ENCODE measurements at regions not wholly inside any gene's neighbourhood (a gene's known extent, or its start where the extent isn't known, plus 50 kb on each side); places are given as distances from the start of the nearest gene placed in this dataset.

DNA sequence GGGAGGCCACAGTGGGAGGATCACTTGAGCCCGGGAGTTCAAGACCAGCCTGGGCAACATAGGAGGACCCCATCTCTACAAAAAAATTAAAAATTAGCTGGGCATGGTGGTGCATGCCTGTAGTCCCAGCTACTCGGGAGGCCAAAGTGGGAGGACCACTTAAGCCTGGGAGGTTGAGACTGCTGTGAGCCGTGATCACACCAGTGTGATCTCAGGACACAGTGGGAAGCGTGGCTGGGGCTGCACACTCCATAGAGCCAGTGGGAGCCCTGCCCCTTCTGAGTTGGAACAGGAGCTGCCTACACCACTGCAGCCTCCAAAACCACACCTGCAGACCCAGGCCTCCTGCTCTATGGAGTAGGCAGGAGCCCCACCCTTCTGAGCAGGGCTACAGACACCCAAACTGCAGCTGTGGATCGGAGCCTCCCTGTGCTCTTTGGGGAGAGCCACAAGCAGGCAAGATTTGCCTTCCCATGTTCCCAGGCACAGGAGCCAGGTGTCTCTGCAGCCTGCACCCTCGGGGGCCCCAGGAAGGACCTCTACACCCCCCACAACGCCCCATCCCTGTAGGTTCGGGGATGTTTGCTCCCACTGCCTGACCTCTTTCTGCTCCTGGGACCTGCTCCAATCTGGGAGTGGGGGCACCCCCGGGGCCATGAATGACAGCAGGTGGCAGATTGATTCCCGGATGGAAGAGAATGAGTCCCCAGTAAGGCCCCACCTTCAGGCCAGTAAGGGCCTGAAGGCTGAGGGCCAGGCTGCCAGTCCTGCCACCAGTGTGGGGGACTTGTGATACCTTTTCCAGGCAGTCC, 245.4 kb downstream of the BUD13 start:
- TF ChIP-seq, protein P1, sequence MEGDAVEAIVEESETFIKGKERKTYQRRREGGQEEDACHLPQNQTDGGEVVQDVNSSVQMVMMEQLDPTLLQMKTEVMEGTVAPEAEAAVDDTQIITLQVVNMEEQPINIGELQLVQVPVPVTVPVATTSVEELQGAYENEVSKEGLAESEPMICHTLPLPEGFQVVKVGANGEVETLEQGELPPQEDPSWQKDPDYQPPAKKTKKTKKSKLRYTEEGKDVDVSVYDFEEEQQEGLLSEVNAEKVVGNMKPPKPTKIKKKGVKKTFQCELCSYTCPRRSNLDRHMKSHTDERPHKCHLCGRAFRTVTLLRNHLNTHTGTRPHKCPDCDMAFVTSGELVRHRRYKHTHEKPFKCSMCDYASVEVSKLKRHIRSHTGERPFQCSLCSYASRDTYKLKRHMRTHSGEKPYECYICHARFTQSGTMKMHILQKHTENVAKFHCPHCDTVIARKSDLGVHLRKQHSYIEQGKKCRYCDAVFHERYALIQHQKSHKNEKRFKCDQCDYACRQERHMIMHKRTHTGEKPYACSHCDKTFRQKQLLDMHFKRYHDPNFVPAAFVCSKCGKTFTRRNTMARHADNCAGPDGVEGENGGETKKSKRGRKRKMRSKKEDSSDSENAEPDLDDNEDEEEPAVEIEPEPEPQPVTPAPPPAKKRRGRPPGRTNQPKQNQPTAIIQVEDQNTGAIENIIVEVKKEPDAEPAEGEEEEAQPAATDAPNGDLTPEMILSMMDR (conservative IDR thresholded peaks at IDR 0.05; ENCODE audit: low read depth, low read length): no peak
- no peak for DNase-seq (ENCODE audit: low read depth)
- H3K4me3 ChIP-seq (ENCODE audit: low read length): no peak overlapping the region

DNA sequence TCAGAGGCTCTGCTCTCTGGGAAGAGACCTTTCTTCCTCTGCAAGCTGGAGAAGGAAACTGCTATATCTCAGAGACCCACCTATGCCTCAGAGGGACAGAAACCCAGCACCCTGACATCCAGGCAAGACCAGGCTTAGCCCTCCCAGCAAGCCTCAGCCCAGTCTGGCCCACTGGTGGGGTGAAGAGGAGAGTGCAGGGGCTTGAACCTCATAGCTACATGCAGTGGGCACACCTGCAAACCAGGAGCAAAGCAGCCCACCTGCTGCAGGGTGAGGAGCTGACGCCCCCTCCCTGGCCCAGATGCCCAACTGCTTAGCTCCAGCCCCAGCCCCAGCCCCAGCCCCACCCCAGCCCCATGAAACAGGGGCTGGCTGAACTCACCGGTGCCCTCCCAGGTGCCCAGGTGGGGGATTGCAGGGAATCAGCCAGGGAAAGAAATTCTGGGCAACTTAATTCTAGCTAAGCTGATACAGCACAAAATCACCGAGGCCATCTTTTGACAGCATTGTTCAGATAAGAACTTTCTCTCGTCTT, 246.8 kb downstream of the BUD13 start:
- H3K4me3 ChIP-seq (ENCODE audit: low read length): no peak overlapping the region
- DNase-seq (ENCODE audit: low read depth): no peak
- TF ChIP-seq, protein P1 (conservative IDR thresholded peaks at IDR 0.05; ENCODE audit: low read depth, low read length): no peak

DNA sequence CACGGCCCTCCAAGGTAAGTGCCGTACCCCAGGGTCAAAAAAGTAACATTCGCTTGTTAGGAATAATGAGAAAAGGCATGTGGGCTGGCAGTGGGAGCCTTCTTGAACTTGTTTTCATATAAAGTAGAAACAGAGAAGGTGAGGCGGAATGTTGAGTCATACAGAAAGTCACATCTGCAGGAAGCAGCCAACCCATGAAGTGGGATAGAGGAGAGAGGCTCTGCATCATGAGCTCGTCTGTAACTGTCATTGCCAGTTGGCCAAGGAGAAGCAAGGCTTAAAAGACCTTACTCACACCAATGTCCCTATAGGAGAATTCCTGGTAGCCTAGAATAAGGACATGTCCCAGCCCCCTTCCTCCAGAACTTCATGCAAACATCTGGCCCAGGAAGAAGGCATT, 253.3 kb downstream of the BUD13 start:
- no peak overlapping the region for H3K4me3 ChIP-seq (ENCODE audit: low read length)
- TF ChIP-seq, protein P1 (conservative IDR thresholded peaks at IDR 0.05; ENCODE audit: low read depth, low read length): no peak
- no peak for DNase-seq (ENCODE audit: low read depth)

DNA sequence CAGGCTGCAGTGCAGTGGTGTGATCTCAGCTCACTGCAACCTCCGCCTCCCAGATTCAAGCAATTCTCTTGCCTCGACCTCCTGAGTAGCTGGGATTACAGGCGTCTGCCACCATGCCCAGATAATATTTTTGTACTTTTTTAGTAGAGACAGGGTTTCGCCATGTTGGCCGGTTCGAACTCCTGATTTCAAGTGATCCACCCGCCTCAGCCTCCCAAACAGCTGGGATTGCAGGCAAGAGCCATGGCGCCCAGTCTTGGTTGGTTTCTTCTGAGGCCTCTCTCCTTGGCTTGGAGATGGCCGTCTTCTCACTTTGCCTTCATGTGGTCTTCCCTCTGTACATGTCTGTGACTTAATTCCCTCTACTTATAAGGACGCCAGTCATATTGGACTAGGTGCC, 254.6 kb downstream of the BUD13 start:
- no peak for DNase-seq (ENCODE audit: low read depth)
- TF ChIP-seq, protein P1 (conservative IDR thresholded peaks at IDR 0.05; ENCODE audit: low read depth, low read length): no peak
- H3K4me3 ChIP-seq (ENCODE audit: low read length): no peak overlapping the region

GRCh38 chr11:116517584-116517983, 255.2 kb downstream of the BUD13 start:
- TF ChIP-seq, protein P1 (conservative IDR thresholded peaks at IDR 0.05; ENCODE audit: low read depth, low read length): no peak
- no peak overlapping the region for H3K4me3 ChIP-seq (ENCODE audit: low read length)
- no peak for DNase-seq (ENCODE audit: low read depth)

- no peak overlapping the region for H3K4me3 ChIP-seq (ENCODE audit: low read length)
- TF ChIP-seq, protein P1 (conservative IDR thresholded peaks at IDR 0.05; ENCODE audit: low read depth, low read length): no peak
- DNase-seq (ENCODE audit: low read depth): no peak
Observed at GRCh38 chr11:116517077-116517476, 255.7 kb downstream of the BUD13 start.

DNA sequence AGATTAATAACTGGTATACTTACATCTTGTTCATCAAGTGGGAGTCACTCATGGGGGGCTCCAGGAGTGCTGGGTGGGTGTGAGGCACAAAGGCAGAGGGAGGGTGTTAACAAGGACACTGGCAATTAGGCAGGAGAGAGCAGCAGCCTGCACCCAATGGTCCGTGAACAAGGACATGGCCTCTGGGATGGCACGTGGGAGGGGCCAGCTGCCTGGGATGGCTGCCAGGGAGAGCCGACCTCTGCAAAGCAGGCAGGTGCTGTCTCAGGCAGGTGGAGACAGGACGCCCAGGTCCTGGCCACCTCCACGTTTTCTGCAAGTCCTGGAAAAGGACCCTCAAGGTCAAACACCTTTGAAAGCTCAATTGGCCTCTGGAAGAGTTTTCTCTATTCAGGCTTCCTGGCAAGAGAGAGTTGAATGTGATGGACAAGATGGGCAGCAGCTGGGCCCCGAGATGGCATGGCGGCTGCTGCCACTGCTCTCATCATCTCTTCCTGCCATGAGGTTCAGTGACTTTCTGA, 257.1 kb downstream of the BUD13 start:
- TF ChIP-seq, protein P1 (conservative IDR thresholded peaks at IDR 0.05; ENCODE audit: low read depth, low read length): no peak
- DNase-seq (ENCODE audit: low read depth): no peak
- no peak overlapping the region for H3K4me3 ChIP-seq (ENCODE audit: low read length)

Measured in retinal pigment epithelial cell (primary cell).